NCI-H524 treated with DMSO at 0.1 percent for 48 hours (cell line): ENCODE measurements at regions not wholly inside any gene's neighbourhood (a gene's known extent, or its start where the extent isn't known, plus 50 kb on each side); places are given as distances from the start of the nearest gene placed in this dataset.

Source experiments
- DNase-seq: peaks from one replicate; lab custom pipeline; 2025; lab: John Stamatoyannopoulos, UW

DNA sequence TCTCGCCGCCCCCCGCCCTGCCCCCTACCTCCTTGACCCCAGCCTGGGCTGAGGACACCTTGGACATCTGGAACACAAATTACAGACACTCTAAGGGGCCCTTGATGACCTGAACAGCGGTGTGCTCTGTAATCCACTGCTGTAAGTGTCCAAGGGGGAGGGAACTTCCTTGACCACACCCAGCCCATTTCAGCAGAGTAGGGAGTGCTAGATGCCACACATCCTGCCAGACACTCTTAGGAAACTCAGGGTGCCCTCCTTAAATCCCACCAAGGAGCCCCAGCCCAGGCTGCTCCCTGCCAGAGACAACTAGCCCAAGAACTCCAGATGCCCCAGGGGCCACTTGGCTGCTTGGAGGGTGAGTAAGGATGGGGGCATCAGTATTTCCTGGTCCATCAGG, 282.2 kb downstream of the RRAGC start:
- DNase-seq: no peak

DNA sequence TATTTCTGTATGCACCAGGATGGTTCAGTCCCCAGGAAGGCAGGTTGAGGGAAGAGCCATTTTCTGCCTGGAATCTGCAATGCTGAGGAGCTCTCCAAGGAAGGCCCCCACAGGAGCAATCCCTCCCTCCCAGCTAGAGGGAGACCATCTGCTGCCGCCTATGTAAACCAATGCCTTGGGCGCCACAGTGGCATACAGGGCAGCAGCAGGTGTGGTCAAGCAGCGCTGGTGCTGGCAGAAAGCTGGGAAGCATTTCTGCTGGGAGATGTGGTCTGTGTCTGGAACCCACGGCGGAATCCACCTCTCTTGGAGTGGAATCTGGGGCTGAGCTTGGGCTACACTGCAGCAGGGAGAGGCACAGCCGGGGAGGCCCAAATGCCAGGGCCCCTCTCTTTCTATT, 283.3 kb downstream of the RRAGC start:
- DNase-seq: peak; percentile 54

DNA sequence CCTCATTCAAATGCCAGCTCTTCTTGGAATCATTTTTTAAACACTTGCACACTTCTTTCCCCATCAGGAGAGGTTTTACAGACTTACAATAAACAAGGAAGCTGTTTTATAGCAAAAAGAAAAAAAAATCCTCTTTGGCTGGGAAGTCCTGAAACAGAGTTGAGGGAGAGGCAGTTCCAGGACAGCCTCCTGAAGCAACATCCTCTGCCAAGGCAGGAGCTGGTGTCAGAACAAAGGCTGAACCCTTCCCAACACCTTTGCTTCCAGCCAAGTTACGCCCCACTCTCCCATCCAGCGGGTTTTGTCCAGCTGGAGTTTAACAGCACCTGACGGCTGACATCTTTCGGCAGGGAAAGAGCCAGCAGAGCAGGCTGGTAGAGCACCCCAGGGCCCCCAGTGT, 287.8 kb downstream of the RRAGC start:
- DNase-seq: no peak

DNA sequence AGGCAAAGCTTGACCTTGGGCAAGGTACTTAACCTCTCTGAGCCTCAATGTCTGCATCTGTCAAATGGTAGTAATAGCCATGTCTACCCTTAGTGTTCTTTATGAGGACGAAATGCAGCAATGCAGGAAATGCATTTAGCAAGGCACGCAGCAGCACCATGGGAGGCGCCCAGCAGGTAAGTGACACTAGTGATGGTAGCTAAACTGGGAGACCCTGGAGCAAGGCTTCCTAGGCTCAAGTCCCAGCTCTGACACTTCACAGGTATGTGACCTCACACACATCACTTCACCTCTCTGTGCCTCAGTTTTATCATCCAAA, 289.0 kb downstream of the RRAGC start:
- DNase-seq: no peak

DNA sequence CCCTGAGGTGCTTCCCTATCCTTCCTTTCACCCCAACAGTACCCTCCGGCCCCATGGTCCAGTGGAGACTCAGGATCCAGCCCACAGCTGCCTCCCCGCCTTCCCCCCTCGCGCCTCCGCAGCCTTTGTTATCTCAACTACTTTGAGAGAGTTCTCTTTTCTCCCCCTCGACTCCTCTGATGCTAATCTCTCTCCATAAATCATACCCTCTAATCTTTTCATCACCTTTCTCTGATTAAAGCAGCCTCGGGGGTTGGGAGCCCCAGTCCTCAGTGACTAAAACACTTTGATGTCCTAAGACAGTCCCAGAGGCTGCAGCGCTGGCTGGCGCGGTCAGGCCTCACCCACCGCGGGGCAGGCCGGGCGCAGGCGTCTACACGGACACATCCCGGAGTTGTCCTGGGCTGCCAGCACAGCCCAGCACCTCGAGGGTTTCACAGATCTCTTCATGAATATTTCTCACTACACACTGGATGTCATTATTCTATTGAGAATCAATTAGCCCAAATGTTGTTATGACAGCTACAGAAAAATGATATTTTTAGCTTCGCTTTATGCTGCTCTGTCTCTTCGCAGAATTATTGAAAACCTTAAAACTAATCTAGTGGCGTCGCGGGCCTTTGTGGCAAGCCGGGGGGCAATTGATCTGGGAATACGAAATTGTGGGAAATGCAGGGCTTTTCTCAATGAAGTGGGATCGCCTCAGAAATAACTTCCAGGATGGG, 289.5 kb downstream of the RRAGC start:
- no peak for DNase-seq

DNA sequence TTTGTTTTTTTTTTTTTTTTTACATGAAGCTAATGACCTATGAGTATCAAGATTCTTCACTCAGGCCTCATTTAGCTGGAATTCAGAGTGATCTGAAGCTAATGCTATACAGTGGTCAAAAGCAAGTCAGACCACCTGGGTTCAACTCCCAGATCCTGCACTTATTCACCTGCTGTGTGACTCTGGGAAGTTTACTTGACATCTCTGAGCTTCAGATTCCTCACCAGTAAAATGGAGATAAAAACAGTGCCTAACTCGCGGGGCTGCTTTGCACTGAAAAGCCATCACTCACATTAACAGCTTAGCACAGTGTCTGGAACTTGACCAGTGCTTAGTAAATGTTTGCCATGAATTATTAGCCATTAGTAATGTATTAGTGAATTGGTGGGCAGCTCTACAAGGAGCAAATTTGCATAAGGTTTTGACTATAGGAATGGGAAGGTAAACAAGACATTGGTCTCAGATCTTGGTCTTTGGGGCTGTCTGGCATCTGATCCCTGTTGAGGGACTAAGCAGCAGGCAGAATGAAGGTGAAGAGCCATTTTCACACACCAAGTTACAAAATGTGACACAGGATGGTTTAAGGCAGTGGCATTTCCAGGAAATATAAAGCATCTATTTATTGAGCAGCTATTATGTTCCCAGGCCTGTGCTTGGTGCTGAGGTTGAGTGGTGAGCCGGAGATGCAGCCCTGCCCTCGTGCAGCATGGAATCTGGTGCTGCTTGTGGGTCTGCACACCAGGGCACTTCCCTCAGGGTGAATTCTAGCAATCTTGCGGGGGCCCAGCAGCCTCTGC, 291.3 kb downstream of the RRAGC start:
- DNase-seq: no peak

DNA sequence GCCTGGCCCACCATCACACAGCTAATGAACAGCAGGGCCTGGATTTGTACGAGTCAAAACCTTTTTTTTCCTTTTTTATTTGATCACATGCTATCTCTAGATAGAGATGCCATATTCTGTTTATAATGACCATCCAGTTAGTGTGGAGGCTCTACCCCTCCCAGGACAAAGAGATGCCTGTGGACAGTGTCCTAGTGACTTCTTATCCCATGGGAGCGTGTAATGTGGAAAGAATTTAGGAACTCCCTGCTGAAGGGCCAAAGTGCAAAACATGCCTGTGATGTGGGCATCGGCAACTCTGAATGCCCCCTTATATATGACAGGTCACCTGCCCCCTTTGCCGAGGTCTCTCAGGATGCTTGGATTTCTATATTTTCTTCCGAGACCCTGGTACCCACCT, 292.2 kb downstream of the RRAGC start:
- DNase-seq: no peak

DNA sequence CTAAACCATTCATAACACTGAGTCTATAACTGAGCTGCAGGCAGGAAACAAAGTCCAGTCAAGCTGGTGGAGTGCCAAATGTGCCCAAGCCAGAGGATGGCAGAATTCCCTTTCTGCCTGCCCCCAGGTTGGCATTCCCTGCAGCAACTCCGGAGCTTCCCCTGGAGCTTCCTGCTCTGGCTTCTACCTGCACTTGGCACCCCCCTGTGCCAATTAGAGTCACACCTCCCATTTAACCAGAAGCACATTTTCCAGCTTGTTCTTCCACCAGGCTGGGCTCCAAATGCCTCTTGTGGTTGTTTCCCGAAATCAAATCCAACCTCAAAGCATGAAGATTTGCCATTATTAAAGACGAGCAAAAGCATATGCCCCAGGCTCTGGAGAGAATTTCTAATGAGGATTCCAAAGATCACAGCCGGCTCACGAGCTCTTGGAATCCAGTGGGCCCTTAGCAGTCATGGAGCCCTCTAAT, 294.5 kb downstream of the RRAGC start:
- no peak for DNase-seq

DNA sequence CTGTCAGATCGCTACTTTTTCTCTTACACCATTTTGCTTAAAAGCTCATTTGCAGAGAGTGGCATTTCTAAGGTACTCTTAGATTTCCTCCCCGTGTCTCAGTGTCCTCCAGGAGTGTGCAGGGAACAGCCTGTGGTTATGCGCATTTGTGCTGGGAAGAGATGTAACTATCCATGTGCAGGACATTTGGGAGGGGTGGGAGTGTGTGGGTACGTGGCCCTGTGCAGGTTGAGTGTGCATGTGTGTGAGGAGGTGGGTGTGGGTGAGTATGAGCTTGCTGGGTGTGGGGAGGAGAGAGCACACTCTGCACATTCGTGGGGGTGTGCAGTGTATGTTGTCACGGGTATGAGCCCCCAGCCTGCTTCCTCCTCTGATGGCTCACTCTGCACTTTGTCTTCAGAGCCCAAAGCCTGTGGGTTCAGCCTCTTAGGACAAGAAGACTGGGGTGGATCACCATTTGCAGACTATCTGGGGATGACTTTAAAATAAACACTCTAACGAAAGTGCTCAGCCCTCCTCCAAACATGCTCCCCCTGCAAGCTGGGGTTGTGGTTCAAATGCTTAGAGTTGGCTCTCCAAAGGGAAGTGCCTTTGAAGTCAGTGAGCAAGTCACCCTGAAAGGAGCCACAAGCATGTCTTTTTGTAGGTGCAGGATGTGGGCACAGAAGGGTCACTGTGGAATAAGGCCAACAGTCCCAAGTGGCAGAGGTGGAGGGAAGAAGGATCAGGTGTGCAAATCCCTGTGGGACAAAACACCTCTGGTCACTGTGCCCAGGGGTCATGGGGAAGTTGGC, 295.4 kb downstream of the RRAGC start:
- no peak for DNase-seq

DNA sequence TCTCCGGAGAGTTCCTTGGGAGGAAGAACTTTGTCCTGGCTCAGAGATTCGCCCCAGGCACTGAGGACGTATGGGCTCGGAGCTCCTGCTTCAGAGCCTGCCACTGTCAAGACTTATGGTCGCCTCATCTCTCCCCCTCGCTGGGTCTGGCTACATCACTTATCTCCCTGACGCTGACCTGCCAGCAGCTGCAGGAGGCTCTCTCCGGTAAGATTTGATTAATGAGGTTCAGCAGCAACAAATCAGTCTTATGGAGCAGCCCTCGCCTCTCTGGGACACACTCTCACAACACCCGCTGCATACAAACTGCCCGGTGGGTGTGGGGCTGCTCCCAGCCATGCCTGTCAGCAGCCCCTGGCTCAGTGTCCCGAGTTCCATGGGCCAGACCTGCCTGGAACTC, 297.8 kb downstream of the RRAGC start:
- no peak for DNase-seq

DNA sequence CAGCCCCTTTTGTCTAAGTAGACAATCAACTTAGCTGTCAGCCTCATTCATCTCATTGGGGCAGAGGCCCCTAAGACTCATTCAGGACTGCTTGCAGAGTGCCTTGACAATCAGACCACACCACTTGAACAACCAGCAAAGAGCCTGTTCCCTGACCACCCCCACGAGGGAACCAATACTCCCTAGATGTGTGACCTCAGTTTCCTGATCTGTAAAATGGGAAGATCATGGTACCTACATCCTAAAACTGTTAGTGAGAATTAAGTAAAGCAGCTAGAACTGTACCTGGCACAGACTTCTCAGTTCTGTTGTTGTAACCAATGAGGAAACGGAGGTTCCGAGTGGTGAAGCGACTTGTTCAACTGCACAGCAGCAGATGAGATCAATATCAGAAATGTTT, 298.5 kb downstream of the RRAGC start:
- no peak for DNase-seq

DNA sequence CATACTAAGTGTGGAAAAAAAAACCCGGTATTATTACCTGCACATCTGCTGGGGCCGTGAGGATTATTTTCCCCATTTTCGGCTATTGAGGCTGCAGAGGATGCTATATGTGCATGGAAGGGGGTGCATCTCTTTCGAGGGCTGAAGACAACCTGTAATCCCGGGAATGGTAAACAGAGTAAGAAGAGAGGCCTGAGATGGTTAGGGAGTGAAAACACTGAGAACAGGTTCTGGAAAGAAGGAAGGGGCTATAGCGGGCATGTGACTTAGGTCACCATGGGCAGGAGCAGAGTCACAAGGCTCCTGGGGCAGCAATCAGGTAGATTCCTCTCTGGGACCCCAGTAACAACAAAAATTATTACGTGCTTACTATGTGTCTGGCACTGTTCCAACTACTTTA, 299.1 kb downstream of the RRAGC start:
- no peak for DNase-seq

DNA sequence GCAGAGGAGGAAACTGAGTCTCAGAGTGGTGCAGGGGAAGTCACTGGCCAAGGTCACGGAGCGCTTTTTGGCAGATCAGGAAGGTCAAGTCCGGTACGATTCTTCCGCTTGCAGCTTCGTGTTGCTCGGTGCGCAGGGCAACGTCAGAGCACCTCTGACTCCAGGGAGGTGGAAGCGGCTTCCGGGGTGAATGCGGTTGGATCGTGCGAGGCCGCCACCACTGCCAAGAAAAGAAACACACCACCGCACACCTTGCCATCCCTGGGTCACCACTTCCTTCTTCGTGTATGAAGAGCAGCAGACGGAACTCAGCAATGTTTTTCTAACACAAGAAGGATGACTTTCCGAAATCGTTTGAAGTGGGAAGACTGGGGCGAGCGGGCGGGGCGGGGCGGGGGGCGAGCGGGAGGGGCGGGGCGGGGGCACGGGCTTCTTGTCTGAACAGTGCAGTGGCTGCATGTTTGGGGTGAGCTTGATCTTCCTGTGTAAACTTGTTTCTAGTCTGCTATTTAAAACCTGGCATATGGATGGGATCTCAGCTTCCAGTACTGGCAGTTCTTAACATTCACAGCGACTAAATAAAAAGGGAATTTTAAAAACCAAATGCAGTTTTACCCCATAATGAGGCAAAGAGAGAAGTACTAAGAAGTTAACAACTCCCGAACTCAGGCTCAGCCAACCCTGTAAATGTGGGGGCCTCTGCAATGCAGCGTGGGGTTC, 300.0 kb downstream of the RRAGC start:
- no peak for DNase-seq

DNA sequence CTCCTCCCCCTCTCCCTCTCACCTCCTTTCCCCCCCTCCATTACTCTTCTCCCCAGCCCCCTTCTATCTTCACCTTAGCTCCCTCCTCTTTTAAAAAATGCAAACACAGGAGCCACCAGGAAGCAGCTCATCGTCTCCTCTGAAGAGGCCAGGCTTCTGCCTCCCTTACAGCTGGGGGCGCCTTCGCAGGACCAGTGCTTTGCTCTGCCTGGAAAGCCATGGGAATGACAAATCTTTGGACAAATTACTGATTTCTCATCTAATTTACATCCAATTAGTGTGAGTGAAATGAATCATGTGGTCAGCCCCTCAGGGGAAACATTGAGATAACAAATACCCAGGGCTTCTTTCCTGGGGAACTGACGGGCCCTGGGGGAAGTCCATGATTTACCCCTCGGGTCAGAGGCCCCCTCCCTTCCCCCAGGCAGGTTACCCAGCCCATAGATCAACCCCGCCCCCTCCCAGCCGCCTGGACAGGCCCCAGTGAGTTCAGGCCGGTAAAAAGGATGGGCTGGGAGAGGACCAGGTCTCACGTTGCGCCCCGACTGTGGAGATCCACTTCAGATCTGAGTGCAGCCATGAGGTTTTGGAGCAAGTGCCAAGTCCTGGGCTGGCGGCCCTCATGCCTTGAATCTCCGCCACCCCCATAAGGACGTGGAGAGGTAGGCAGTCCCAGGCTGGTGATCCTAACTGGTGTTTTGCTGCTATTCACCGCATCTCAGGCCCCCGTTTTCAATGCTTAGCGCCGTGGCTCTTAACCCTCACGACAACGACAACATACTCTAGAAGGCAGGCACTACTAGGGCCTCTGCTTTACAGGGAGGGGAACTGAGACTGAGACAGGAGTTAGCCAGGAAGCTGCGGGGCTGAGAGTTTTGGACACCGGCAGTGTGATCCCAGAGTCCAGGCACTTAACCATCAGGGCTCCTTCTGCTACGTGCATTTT, 300.8 kb downstream of the RRAGC start:
- no peak for DNase-seq

DNA sequence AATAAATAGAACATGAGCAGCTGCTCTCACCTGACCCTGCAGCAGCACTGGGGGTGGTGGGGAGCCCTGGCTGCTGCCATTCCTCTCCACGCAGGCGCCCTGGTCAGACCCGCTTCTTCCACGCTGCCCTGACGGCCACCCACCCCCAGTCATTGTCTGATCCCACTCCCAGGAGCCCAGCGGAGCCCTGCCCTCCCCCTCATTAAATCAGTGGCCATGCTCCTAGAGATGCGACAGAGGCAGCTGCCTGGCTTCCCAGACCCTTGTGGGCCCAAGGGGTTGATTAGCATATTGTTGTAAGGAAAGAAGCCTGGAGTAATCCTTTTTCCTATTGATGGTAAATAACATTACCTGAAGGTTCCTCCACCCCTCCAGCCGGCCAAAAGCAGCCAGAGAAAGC, 301.5 kb downstream of the RRAGC start:
- no peak for DNase-seq

DNA sequence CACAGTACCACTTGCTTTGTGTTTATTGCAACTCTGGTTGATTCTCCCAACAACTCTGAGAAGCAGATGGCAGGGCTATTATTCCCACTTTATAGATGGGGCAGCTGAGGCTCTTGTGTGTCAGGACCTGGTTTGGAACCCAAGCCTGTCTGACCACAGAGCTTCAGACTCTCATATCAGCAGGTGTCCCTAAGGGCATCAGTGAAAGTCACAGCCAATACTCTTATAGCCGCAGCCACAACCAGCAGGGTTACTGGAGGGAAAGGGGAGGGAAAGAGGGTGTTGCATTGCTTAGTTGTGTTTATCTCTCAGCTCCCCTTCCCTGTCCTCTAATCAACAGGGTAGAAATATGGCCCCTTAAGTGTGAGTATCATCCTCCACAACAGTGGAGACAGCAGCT, 304.0 kb downstream of the RRAGC start:
- no peak for DNase-seq

DNA sequence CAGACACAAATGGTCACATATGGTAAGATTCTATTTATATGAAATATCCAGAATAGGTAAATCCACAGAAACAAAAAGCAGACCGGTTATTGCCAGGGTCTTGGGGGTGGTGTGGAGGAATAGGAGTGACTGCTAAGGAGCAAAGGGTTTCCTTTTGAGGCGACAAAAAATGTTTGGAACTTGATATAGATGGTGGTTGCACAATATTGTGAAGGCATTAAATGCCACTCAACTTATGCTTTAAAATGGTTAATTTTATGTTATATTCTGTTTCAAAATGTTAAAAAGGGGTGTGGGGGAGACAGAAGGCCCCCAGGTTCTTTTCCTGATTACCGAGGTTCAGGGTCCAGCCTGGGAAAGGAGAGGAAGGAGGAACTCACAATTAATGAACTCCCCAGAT, 304.4 kb downstream of the RRAGC start:
- no peak for DNase-seq

DNA sequence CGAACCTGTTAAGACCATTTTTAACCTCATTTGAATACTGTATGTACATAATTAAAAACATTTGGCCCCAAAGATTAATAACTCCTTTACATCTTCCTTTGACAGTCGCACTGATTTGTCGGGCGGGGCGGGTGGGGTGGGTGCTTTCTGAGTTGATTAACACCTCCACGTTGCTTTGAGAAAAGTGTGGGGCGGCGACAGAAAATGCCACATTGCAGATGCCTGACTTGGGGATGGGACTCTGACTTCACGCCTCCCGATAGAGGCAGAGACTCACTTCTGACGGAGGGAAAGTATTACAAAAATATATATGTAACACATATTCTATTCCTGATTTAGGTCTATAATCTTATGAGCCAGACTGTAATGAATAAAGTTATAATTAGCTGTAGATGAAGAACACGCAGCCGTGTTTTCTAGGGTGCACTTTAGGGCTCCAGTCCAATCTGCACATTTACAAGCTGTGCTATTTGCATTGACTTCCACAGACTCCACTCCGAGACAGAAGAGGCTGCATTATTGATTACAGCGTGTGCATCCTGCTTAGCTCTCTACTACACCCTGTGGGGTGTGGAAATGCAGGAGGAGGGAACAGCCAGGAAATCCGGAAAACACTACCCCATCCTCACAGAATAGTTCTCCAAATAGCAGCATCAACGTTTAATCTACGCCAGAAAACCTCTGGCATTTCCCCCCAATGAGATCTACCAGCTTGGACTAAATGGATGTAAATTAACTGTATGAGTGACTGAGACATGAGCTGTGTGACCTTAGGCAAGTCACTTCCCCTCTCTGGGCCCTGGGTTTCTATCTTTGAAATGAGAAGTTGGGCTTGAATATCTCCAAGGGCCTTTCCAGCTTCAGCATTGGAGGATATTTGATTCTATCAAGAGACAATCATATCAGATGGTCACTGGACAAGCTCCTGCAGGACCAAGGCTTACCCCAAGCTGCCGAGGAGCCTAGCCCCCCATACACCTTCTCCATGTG, 308.0 kb downstream of the RRAGC start:
- no peak for DNase-seq

DNA sequence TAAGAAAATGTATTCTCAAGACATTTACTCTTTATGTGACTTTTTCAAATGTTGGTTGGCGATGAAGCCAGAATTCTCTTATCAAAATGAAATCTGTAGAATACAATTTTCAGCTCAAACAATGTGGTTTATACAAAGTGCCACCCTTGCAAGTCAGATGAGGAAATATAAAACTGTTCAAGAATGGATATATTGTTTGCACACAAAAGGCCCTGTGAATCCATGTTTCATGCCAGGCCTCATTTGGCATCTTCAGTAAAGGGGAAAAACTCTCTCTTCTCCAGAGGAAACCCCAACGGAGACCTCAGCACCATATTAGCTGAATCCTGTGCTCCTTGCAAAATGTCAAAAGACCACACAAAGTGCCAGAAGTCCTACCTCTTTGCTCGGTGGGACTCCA, 310.4 kb downstream of the RRAGC start:
- no peak for DNase-seq

DNA sequence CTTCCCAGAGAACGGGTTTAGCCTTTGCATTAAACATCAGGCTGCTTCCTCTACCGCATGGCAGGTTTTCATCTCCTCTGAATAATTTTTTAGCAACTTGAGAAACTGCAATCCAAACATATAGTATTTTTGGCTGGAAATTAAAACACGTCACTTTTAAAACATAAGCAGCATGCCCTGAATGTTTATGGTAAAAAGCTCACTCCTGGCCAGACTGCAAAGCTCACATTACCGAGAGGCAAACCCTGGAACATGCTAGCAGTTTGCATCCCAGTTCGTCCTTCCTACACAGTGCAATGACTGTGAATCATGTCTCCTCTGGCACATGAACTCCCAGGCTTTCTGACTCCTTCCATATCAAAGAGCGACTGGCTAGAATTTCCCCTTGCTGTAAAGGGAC, 312.3 kb downstream of the RRAGC start:
- DNase-seq: no peak
